ENCODE measurements at regions not wholly inside any gene's neighbourhood (a gene's known extent, or its start where the extent isn't known, plus 50 kb on each side); places are given as distances from the start of the nearest gene placed in this dataset.
"Not testable (repeated sequence)": the region's sequence is repeated elsewhere in the genome, so short reads cannot be mapped to it uniquely, and the experiment has no call there.

GRCh38 chr15:26259581-26259980, 396.5 kb upstream of the ATP10A start:
- Histone ChIP-seq H3K4me3 (ENCODE audit: low read length) (no peak overlapping the region), H3K4me1 (ENCODE audit: insufficient read depth, low read length) (no peaks in the 10 kb centered on the region), H3K9me3 (ENCODE audit: low read depth, low read length) (no peaks in the 10 kb centered on the region), H3K27me3 (ENCODE audit: insufficient read depth, low read length) (no peaks in the 10 kb centered on the region)

GRCh38 chr15:26244782-26245181, 381.7 kb upstream of the ATP10A start:
- not testable (repeated sequence) for H3K4me1 ChIP-seq (ENCODE audit: insufficient read depth, low read length); H3K27me3 ChIP-seq (ENCODE audit: insufficient read depth, low read length); H3K9me3 ChIP-seq (ENCODE audit: low read depth, low read length); H3K4me3 ChIP-seq (ENCODE audit: low read length)

- H3K9me3 ChIP-seq (ENCODE audit: low read depth, low read length) = no peaks in the 10 kb centered on the region
- no peaks in the 10 kb centered on the region for H3K4me1 ChIP-seq (ENCODE audit: insufficient read depth, low read length)
- H3K27me3 ChIP-seq (ENCODE audit: insufficient read depth, low read length) = no peaks in the 10 kb centered on the region
- H3K4me3 ChIP-seq (ENCODE audit: low read length) = no peak overlapping the region
Measured at GRCh38 chr15:26243382-26243781, 380.3 kb upstream of the ATP10A start.

GRCh38 chr15:26242565-26243071, 379.5 kb upstream of the ATP10A start:
- H3K4me1 ChIP-seq (ENCODE audit: insufficient read depth, low read length) = no peaks in the 10 kb centered on the region
- H3K27me3 ChIP-seq (ENCODE audit: insufficient read depth, low read length) = no peaks in the 10 kb centered on the region
- no peak overlapping the region for H3K4me3 ChIP-seq (ENCODE audit: low read length)
- H3K9me3 ChIP-seq (ENCODE audit: low read depth, low read length) = no peaks in the 10 kb centered on the region

- Histone ChIP-seq H3K4me1 (ENCODE audit: insufficient read depth, low read length) (no peaks in the 10 kb centered on the region), H3K4me3 (ENCODE audit: low read length) (no peak overlapping the region), H3K9me3 (ENCODE audit: low read depth, low read length) (no peaks in the 10 kb centered on the region), H3K27me3 (ENCODE audit: insufficient read depth, low read length) (no peaks in the 10 kb centered on the region)
Measured at GRCh38 chr15:26235864-26236263, 372.7 kb upstream of the ATP10A start.

- no peaks in the 10 kb centered on the region for H3K27me3 ChIP-seq (ENCODE audit: insufficient read depth, low read length)
- no peaks in the 10 kb centered on the region for H3K9me3 ChIP-seq (ENCODE audit: low read depth, low read length)
- H3K4me3 ChIP-seq (ENCODE audit: low read length) = no peak overlapping the region
- no peaks in the 10 kb centered on the region for H3K4me1 ChIP-seq (ENCODE audit: insufficient read depth, low read length)
Measured at GRCh38 chr15:26234976-26235767, 372.0 kb upstream of the ATP10A start.

- H3K4me1 ChIP-seq (ENCODE audit: insufficient read depth, low read length) = no peaks in the 10 kb centered on the region
- no peak overlapping the region for H3K4me3 ChIP-seq (ENCODE audit: low read length)
- no peaks in the 10 kb centered on the region for H3K9me3 ChIP-seq (ENCODE audit: low read depth, low read length)
- H3K27me3 ChIP-seq (ENCODE audit: insufficient read depth, low read length) = no peaks in the 10 kb centered on the region
Measured at GRCh38 chr15:26232691-26233090, 369.6 kb upstream of the ATP10A start.

GRCh38 chr15:26231096-26231495, 368.0 kb upstream of the ATP10A start:
- no peak overlapping the region for H3K4me3 ChIP-seq (ENCODE audit: low read length)
- no peaks in the 10 kb centered on the region for H3K4me1 ChIP-seq (ENCODE audit: insufficient read depth, low read length)
- H3K9me3 ChIP-seq (ENCODE audit: low read depth, low read length) = no peaks in the 10 kb centered on the region

GRCh38 chr15:26224266-26224665, 361.1 kb upstream of the ATP10A start:
- no peaks in the 10 kb centered on the region for H3K27me3 ChIP-seq (ENCODE audit: insufficient read depth, low read length)
- no peaks in the 10 kb centered on the region for H3K9me3 ChIP-seq (ENCODE audit: low read depth, low read length)
- no peak overlapping the region for H3K4me3 ChIP-seq (ENCODE audit: low read length)

More at GRCh38 chr15:26231096-26231495, 368.0 kb upstream of the ATP10A start:
- no peaks in the 10 kb centered on the region for H3K27me3 ChIP-seq (ENCODE audit: insufficient read depth, low read length)

GRCh38 chr15:26223720-26224119, 360.6 kb upstream of the ATP10A start:
- Histone ChIP-seq H3K4me1 (ENCODE audit: insufficient read depth, low read length) (no peaks in the 10 kb centered on the region), H3K4me3 (ENCODE audit: low read length) (no peak overlapping the region), H3K9me3 (ENCODE audit: low read depth, low read length) (no peaks in the 10 kb centered on the region), H3K27me3 (ENCODE audit: insufficient read depth, low read length) (no peaks in the 10 kb centered on the region)

More at GRCh38 chr15:26224266-26224665, 361.1 kb upstream of the ATP10A start:
- no peaks in the 10 kb centered on the region for H3K4me1 ChIP-seq (ENCODE audit: insufficient read depth, low read length)

- no peaks in the 10 kb centered on the region for H3K27me3 ChIP-seq (ENCODE audit: insufficient read depth, low read length)
- no peak overlapping the region for H3K4me3 ChIP-seq (ENCODE audit: low read length)
Measured at GRCh38 chr15:26222781-26223180, 359.7 kb upstream of the ATP10A start.

GRCh38 chr15:26217043-26217442, 353.9 kb upstream of the ATP10A start:
- not testable (repeated sequence) for H3K9me3 ChIP-seq (ENCODE audit: low read depth, low read length); H3K4me1 ChIP-seq (ENCODE audit: insufficient read depth, low read length)

More at GRCh38 chr15:26222781-26223180, 359.7 kb upstream of the ATP10A start:
- Histone ChIP-seq H3K4me1 (ENCODE audit: insufficient read depth, low read length) (no peaks in the 10 kb centered on the region), H3K9me3 (ENCODE audit: low read depth, low read length) (no peaks in the 10 kb centered on the region)

GRCh38 chr15:26214290-26214689, 351.2 kb upstream of the ATP10A start:
- H3K9me3 ChIP-seq (ENCODE audit: low read depth, low read length) = no peaks in the 10 kb centered on the region
- H3K4me3 ChIP-seq (ENCODE audit: low read length) = no peak overlapping the region
- no peaks in the 10 kb centered on the region for H3K27me3 ChIP-seq (ENCODE audit: insufficient read depth, low read length)
- H3K4me1 ChIP-seq (ENCODE audit: insufficient read depth, low read length) = no peaks in the 10 kb centered on the region

More at GRCh38 chr15:26217043-26217442, 353.9 kb upstream of the ATP10A start:
- not testable (repeated sequence) for H3K4me3 ChIP-seq (ENCODE audit: low read length); H3K27me3 ChIP-seq (ENCODE audit: insufficient read depth, low read length)

- H3K4me3 ChIP-seq (ENCODE audit: low read length) = no peak overlapping the region
- no peaks in the 10 kb centered on the region for H3K4me1 ChIP-seq (ENCODE audit: insufficient read depth, low read length)
- H3K9me3 ChIP-seq (ENCODE audit: low read depth, low read length) = no peaks in the 10 kb centered on the region
- H3K27me3 ChIP-seq (ENCODE audit: insufficient read depth, low read length) = no peaks in the 10 kb centered on the region
Measured at GRCh38 chr15:26213427-26213826, 350.3 kb upstream of the ATP10A start.

- no peaks in the 10 kb centered on the region for H3K4me1 ChIP-seq (ENCODE audit: insufficient read depth, low read length)
- H3K27me3 ChIP-seq (ENCODE audit: insufficient read depth, low read length) = no peaks in the 10 kb centered on the region
- no peaks in the 10 kb centered on the region for H3K9me3 ChIP-seq (ENCODE audit: low read depth, low read length)
- no peak overlapping the region for H3K4me3 ChIP-seq (ENCODE audit: low read length)
Measured at GRCh38 chr15:26212109-26212508, 349.0 kb upstream of the ATP10A start.

- H3K9me3 ChIP-seq (ENCODE audit: low read depth, low read length) = no peaks in the 10 kb centered on the region
- H3K4me1 ChIP-seq (ENCODE audit: insufficient read depth, low read length) = no peaks in the 10 kb centered on the region
- H3K4me3 ChIP-seq (ENCODE audit: low read length) = no peak overlapping the region
- no peaks in the 10 kb centered on the region for H3K27me3 ChIP-seq (ENCODE audit: insufficient read depth, low read length)
Measured at GRCh38 chr15:26210980-26211379, 347.9 kb upstream of the ATP10A start.

Measured in mononuclear cell (primary cell).